H7 (cell line): ENCODE measurements at regions not wholly inside any gene's neighbourhood (a gene's known extent, or its start where the extent isn't known, plus 50 kb on each side); places are given as distances from the start of the nearest gene placed in this dataset.
"Not testable (repeated sequence)": the region's sequence is repeated elsewhere in the genome, so short reads cannot be mapped to it uniquely, and the experiment has no call there.

Experiments used
- DNase-seq: peaks from one replicate; pipeline ENCODE4 v3.0.0; 2012
- H3K27me3 ChIP-seq: 2 replicates; pipeline ENCODE4 v1.6.0; 2011; ENCODE audit warnings: mild to moderate bottlenecking, low read length; ENCODE audit not compliant: control insufficient read depth, insufficient read depth
- H3K36me3 ChIP-seq: replicated peaks from 2 replicates; pipeline ENCODE4 v1.5.1; 2011; ENCODE audit warnings: low read length; ENCODE audit not compliant: control insufficient read depth, insufficient read depth
- H3K4me3 ChIP-seq: 2 replicates; pipeline ENCODE4 v1.5.1; 2011; ENCODE audit warnings: low read depth, mild to moderate bottlenecking, control low read depth, low read length, moderate library complexity; ENCODE audit not compliant: insufficient read depth

GRCh38 chr2:118388771-118389170 is 300.5 kb downstream of the INSIG2 start:
- Histone ChIP-seq H3K4me3 (no peak overlapping the region), H3K36me3 (no peaks in the 10 kb centered on the region), H3K27me3 (no peaks in the 10 kb centered on the region)
- no peak for DNase-seq

GRCh38 chr2:118387509-118387908 is 299.2 kb downstream of the INSIG2 start:
- H3K27me3 ChIP-seq = no peaks in the 10 kb centered on the region
- no peak for DNase-seq
- no peaks in the 10 kb centered on the region for H3K36me3 ChIP-seq
- H3K4me3 ChIP-seq = no peak overlapping the region

GRCh38 chr2:118386641-118387302 is 298.5 kb downstream of the INSIG2 start:
- DNase-seq = no peak
- Histone ChIP-seq H3K4me3 (no peak overlapping the region), H3K27me3 (no peaks in the 10 kb centered on the region), H3K36me3 (no peaks in the 10 kb centered on the region)

GRCh38 chr2:118380915-118381653 is 292.8 kb downstream of the INSIG2 start:
- no peak overlapping the region for H3K4me3 ChIP-seq
- H3K27me3 ChIP-seq = no peaks in the 10 kb centered on the region
- DNase-seq = no peak
- no peaks in the 10 kb centered on the region for H3K36me3 ChIP-seq

- DNase-seq = no peak
- no peak overlapping the region for H3K4me3 ChIP-seq
- no peaks in the 10 kb centered on the region for H3K36me3 ChIP-seq
- H3K27me3 ChIP-seq = no peaks in the 10 kb centered on the region
Observed at GRCh38 chr2:118375907-118376485, 287.7 kb downstream of the INSIG2 start.

GRCh38 chr2:118374974-118375755 is 286.9 kb downstream of the INSIG2 start:
- no peak for DNase-seq
- Histone ChIP-seq H3K36me3 (no peaks in the 10 kb centered on the region), H3K27me3 (no peaks in the 10 kb centered on the region), H3K4me3 (no peak overlapping the region)

GRCh38 chr2:118372886-118373830 is 284.9 kb downstream of the INSIG2 start:
- H3K4me3 ChIP-seq = no peak overlapping the region
- H3K27me3 ChIP-seq = no peaks in the 10 kb centered on the region
- DNase-seq = no peak
- no peaks in the 10 kb centered on the region for H3K36me3 ChIP-seq

- peak; percentile 66 for DNase-seq
- H3K4me3 ChIP-seq = no peak overlapping the region
- H3K36me3 ChIP-seq = no peaks in the 10 kb centered on the region
- H3K27me3 ChIP-seq = no peaks in the 10 kb centered on the region
Observed at GRCh38 chr2:118371515-118371914, 283.2 kb downstream of the INSIG2 start.

GRCh38 chr2:118369521-118369920 is 281.2 kb downstream of the INSIG2 start:
- not testable (repeated sequence) for H3K27me3 ChIP-seq, H3K36me3 ChIP-seq, H3K4me3 ChIP-seq, DNase-seq

- no peak for DNase-seq
- no peaks in the 10 kb centered on the region for H3K27me3 ChIP-seq
- H3K36me3 ChIP-seq = no peaks in the 10 kb centered on the region
- no peak overlapping the region for H3K4me3 ChIP-seq
Observed at GRCh38 chr2:118363604-118364003, 275.3 kb downstream of the INSIG2 start.

- Histone ChIP-seq H3K36me3 (no peaks in the 10 kb centered on the region), H3K27me3 (no peaks in the 10 kb centered on the region), H3K4me3 (no peak overlapping the region)
- no peak for DNase-seq
Observed at GRCh38 chr2:118356051-118356450, 267.8 kb downstream of the INSIG2 start.

GRCh38 chr2:118351796-118352195 is 263.5 kb downstream of the INSIG2 start:
- Histone ChIP-seq H3K27me3 (no peaks in the 10 kb centered on the region), H3K4me3 (no peak overlapping the region), H3K36me3 (no peaks in the 10 kb centered on the region)
- DNase-seq = no peak

GRCh38 chr2:118350621-118351020 is 262.4 kb downstream of the INSIG2 start:
- H3K27me3 ChIP-seq = no peaks in the 10 kb centered on the region
- no peak overlapping the region for H3K4me3 ChIP-seq
- no peaks in the 10 kb centered on the region for H3K36me3 ChIP-seq
- no peak for DNase-seq

- DNase-seq = no peak
- Histone ChIP-seq H3K36me3 (no peaks in the 10 kb centered on the region), H3K27me3 (no peaks in the 10 kb centered on the region), H3K4me3 (no peak overlapping the region)
Observed at GRCh38 chr2:118349365-118349764, 261.1 kb downstream of the INSIG2 start.
